ENCODE measurements at regions not wholly inside any gene's neighbourhood (a gene's known extent, or its start where the extent isn't known, plus 50 kb on each side); places are given as distances from the start of the nearest gene placed in this dataset.

GRCh38 chr2:176395273-176395854 lies 126.1 kb downstream of the MTX2 start:
- TF ChIP-seq, protein P1, sequence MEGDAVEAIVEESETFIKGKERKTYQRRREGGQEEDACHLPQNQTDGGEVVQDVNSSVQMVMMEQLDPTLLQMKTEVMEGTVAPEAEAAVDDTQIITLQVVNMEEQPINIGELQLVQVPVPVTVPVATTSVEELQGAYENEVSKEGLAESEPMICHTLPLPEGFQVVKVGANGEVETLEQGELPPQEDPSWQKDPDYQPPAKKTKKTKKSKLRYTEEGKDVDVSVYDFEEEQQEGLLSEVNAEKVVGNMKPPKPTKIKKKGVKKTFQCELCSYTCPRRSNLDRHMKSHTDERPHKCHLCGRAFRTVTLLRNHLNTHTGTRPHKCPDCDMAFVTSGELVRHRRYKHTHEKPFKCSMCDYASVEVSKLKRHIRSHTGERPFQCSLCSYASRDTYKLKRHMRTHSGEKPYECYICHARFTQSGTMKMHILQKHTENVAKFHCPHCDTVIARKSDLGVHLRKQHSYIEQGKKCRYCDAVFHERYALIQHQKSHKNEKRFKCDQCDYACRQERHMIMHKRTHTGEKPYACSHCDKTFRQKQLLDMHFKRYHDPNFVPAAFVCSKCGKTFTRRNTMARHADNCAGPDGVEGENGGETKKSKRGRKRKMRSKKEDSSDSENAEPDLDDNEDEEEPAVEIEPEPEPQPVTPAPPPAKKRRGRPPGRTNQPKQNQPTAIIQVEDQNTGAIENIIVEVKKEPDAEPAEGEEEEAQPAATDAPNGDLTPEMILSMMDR (conservative IDR thresholded peaks at IDR 0.05), result no peak
- Mint-ChIP-seq H3K4me3 (no peak overlapping the region), H3K27ac (ENCODE audit: unreplicated experiment) (no peak overlapping the region), H3K36me3 (ENCODE audit: low read depth) (no peaks in the 10 kb centered on the region), H3K4me1 (no peaks in the 10 kb centered on the region), H3K9me3 (no peaks in the 10 kb centered on the region), H3K27me3 (ENCODE audit: low read depth) (peaks cover 7% of the 10 kb centered on the region)
- no peak for DNase-seq (ENCODE audit: low read depth, low spot score)

- Mint-ChIP-seq H3K36me3 (ENCODE audit: low read depth) (no peaks in the 10 kb centered on the region), H3K4me1 (no peaks in the 10 kb centered on the region), H3K27ac (ENCODE audit: unreplicated experiment) (no peak overlapping the region), H3K4me3 (no peak overlapping the region), H3K27me3 (ENCODE audit: low read depth) (peaks cover 4% of the 10 kb centered on the region), H3K9me3 (no peaks in the 10 kb centered on the region)
- TF ChIP-seq, protein P1 (conservative IDR thresholded peaks at IDR 0.05), result no peak
- no peak for DNase-seq (ENCODE audit: low read depth, low spot score)
Observed at GRCh38 chr2:176398243-176399073, 129.2 kb downstream of the MTX2 start.

DNA sequence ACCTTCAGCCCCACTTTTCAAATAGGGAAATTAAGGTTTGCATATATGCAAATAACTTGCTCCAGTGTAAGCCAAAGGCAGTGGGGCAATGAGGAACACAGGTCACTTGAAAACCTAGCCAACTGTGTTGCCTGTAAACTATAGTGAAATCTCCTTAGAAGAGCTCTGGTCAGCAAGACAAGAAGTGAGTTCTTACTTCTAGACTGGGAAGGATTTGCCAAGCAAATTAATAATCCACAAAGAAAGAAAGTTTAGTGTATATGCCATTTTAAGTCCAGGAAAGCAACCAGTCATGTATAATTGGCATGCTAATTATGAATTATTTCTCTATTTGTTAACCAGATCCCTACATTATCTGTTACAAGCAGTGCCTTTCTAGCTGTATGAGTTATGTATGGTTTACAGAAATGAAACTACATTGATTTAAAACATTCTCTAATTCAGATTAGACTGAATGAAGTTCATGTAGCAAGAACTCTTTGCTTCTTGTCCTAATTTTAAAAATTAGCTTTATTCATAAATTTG lies 129.9 kb downstream of the MTX2 start:
- Mint-ChIP-seq H3K4me3 (no peak overlapping the region), H3K27ac (ENCODE audit: unreplicated experiment) (no peak overlapping the region), H3K27me3 (ENCODE audit: low read depth) (peaks cover 4% of the 10 kb centered on the region), H3K36me3 (ENCODE audit: low read depth) (no peaks in the 10 kb centered on the region), H3K9me3 (no peaks in the 10 kb centered on the region), H3K4me1 (no peaks in the 10 kb centered on the region)
- no peak for DNase-seq (ENCODE audit: low read depth, low spot score)
- TF ChIP-seq, protein P1 (conservative IDR thresholded peaks at IDR 0.05), result no peak

- TF ChIP-seq, protein P1 (conservative IDR thresholded peaks at IDR 0.05), result no peak
- H3K36me3 Mint-ChIP-seq (ENCODE audit: low read depth), result no peaks in the 10 kb centered on the region
- no peak overlapping the region for H3K27ac Mint-ChIP-seq (ENCODE audit: unreplicated experiment)
- DNase-seq (ENCODE audit: low read depth, low spot score), result no peak
- no peaks in the 10 kb centered on the region for H3K4me1 Mint-ChIP-seq
- peaks cover 4% of the 10 kb centered on the region for H3K27me3 Mint-ChIP-seq (ENCODE audit: low read depth)
- H3K4me3 Mint-ChIP-seq, result no peak overlapping the region
- no peaks in the 10 kb centered on the region for H3K9me3 Mint-ChIP-seq
Observed at GRCh38 chr2:176405477-176405876, 136.2 kb downstream of the MTX2 start.

DNA sequence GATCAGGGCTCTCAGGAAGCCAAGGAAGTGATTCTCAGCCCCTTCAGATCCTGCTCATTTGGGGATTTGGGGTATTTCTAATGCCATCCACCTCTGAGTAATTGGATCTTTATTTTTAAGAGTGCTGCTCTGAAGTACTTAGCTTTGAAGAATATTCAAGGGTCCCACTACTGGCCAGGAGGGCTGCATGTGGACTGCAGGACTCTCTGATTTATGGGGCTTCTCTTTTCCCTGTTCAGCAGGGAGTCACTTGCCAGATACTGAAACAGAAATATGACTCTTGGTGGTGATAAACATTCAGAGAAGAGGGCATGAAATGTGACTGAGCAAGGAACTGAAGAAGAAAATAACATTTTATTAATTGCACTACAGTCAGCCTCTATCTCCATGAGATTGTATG lies 138.5 kb downstream of the MTX2 start:
- no peak for DNase-seq (ENCODE audit: low read depth, low spot score)
- no peak overlapping the region for H3K4me3 Mint-ChIP-seq
- H3K27me3 Mint-ChIP-seq (ENCODE audit: low read depth), result peaks cover 4% of the 10 kb centered on the region
- no peaks in the 10 kb centered on the region for H3K9me3 Mint-ChIP-seq
- H3K36me3 Mint-ChIP-seq (ENCODE audit: low read depth), result no peaks in the 10 kb centered on the region
- no peak overlapping the region for H3K27ac Mint-ChIP-seq (ENCODE audit: unreplicated experiment)
- H3K4me1 Mint-ChIP-seq, result no peaks in the 10 kb centered on the region
- TF ChIP-seq, protein P1 (conservative IDR thresholded peaks at IDR 0.05), result no peak

Data from neural crest cell (in vitro differentiated cells).